ENCODE measurements at regions not wholly inside any gene's neighbourhood (a gene's known extent, or its start where the extent isn't known, plus 50 kb on each side); places are given as distances from the start of the nearest gene placed in this dataset.
A peak's percentile ranks its signal among the peaks of the same experiment; 100 is the strongest.

- in situ Hi-C loops (cut with HindIII; ENCODE audit: low pct_ligation_motif_present, low sequenced_read_pairs) = no loop called here
- no peak for TF ChIP-seq CTCF (IDR thresholded peaks at IDR 0.05; ENCODE audit: low read depth, low read length, missing control alignments)
- no peak overlapping the region for H3K4me3 ChIP-seq (ENCODE audit: low read depth, low read length)
- DNase-seq = no peak
- no peak overlapping the region for H3K27ac ChIP-seq
- H3K27me3 ChIP-seq (replicated peaks) = no peaks in the 10 kb centered on the region
- no peaks in the 10 kb centered on the region for H3K36me3 ChIP-seq (replicated peaks)
These were observed 180.6 kb upstream of the SOX1 start for GRCh38 chr13:111886217-111886945.

- in situ Hi-C loops (cut with HindIII; ENCODE audit: low pct_ligation_motif_present, low sequenced_read_pairs) = no loop called here
- Histone ChIP-seq H3K27me3 (replicated peaks) (no peaks in the 10 kb centered on the region), H3K27ac (no peak overlapping the region), H3K36me3 (replicated peaks) (no peaks in the 10 kb centered on the region), H3K4me3 (ENCODE audit: low read depth, low read length) (peak overlapping the region; percentile 20)
- no peak for TF ChIP-seq CTCF (IDR thresholded peaks at IDR 0.05; ENCODE audit: low read depth, low read length, missing control alignments)
- peak; percentile 35 for DNase-seq
These were observed 173.8 kb upstream of the SOX1 start for GRCh38 chr13:111893071-111893606.

GRCh38 chr13:111893607-111894443, 173.1 kb upstream of the SOX1 start:
- no peak for TF ChIP-seq CTCF (IDR thresholded peaks at IDR 0.05; ENCODE audit: low read depth, low read length, missing control alignments)
- in situ Hi-C loops (cut with HindIII; ENCODE audit: low pct_ligation_motif_present, low sequenced_read_pairs) = no loop called here
- no peaks in the 10 kb centered on the region for H3K27me3 ChIP-seq (replicated peaks)
- DNase-seq = no peak
- H3K27ac ChIP-seq = no peak overlapping the region
- no peaks in the 10 kb centered on the region for H3K36me3 ChIP-seq (replicated peaks)
- H3K4me3 ChIP-seq (ENCODE audit: low read depth, low read length) = peak overlapping the region; percentile 20

- in situ Hi-C loops (cut with HindIII; ENCODE audit: low pct_ligation_motif_present, low sequenced_read_pairs) = no loop called here
These were observed 170.8 kb upstream of the SOX1 start for GRCh38 chr13:111895896-111896821.

More at GRCh38 chr13:111895896-111896821, 170.8 kb upstream of the SOX1 start:
- no peak for DNase-seq
- Histone ChIP-seq H3K27ac (no peak overlapping the region), H3K27me3 (replicated peaks) (no peaks in the 10 kb centered on the region), H3K4me3 (ENCODE audit: low read depth, low read length) (no peak overlapping the region), H3K36me3 (replicated peaks) (no peaks in the 10 kb centered on the region)
- TF ChIP-seq CTCF (IDR thresholded peaks at IDR 0.05; ENCODE audit: low read depth, low read length, missing control alignments) = no peak
